Suprapubic skin (tissue), 4 donors: ENCODE measurements at regions not wholly inside any gene's neighbourhood (a gene's known extent, or its start where the extent isn't known, plus 50 kb on each side); places are given as distances from the start of the nearest gene placed in this dataset.
"Not testable (repeated sequence)": the region's sequence is repeated elsewhere in the genome, so short reads cannot be mapped to it uniquely, and the experiment has no call there.

Experiments
- DNase-seq, 2 donors: peaks; one replicate each; pipeline ENCODE4 v3.0.0-alpha.2; 2019; ENCODE audit warnings: low spot score in 2 of 2
- H3K27ac ChIP-seq: fragments of 200-600 bp; sonication (generic); one replicate; pipeline ENCODE4 v1.5.1; 2019
- H3K27me3 ChIP-seq: fragments of 200-600 bp; sonication (generic); one replicate; pipeline ENCODE4 v1.5.1; 2019
- H3K36me3 ChIP-seq: fragments of 200-600 bp; sonication (generic); one replicate; pipeline ENCODE4 v1.5.1; 2019
- H3K4me1 ChIP-seq: fragments of 200-600 bp; sonication (generic); one replicate; pipeline ENCODE4 v1.5.1; 2019
- H3K4me3 ChIP-seq: fragments of 200-600 bp; sonication (generic); one replicate; pipeline ENCODE4 v1.5.1; 2019; ENCODE audit warnings: mild to moderate bottlenecking
- H3K9me3 ChIP-seq: fragments of 200-600 bp; sonication (generic); one replicate; pipeline ENCODE4 v1.5.1; 2019
- EP300 ChIP-seq: sonication (generic); formaldehyde crosslinking; IDR thresholded peaks from one replicate; pipeline ENCODE4 v1.6.1; 2017; ENCODE audit warnings: antibody characterized with exemption
- POLR2A ChIP-seq, 2 donors: fragments of 450-650 bp; IDR thresholded peaks; one replicate each; pipeline ENCODE4 v1.6.1; 2017; ENCODE audit warnings: antibody characterized with exemption in 2 of 2, mild to moderate bottlenecking in 2 of 2, moderate library complexity in 2 of 2
- POLR2AphosphoS5 ChIP-seq, 3 donors: sonication (generic); formaldehyde crosslinking; IDR thresholded peaks; one replicate each; pipeline ENCODE4 v1.6.1; 2017; ENCODE audit warnings: antibody characterized with exemption in 3 of 3
- WGBS: methylation state at CpG from one replicate; pipeline ENCODE4 v1.1.5; 2018; 5-methylcytosine and 5-hydroxymethylcytosine counted together
- TF ChIP-seq, protein P1 (sequence below), 2 donors: fragments of 200-600 bp in 1 of 2; fragments of 450-650 bp in 1 of 2; sonication (generic) in 1 of 2; IDR thresholded peaks; one replicate each; pipeline ENCODE4 v1.5.1; 2016 to 2019; ENCODE audit warnings: antibody characterized with exemption in 2 of 2, mild to moderate bottlenecking in 1 of 2, moderate library complexity in 1 of 2

GRCh38 chr10:125243532-125244253 lies 83.3 kb upstream of the CTBP2 start:
- TF ChIP-seq EP300 (no peak), POLR2AphosphoS5 (IDR thresholded peaks at IDR 0.05) (no peak), POLR2A (IDR thresholded peaks at IDR 0.05) (no peak)
- TF ChIP-seq, protein P1, sequence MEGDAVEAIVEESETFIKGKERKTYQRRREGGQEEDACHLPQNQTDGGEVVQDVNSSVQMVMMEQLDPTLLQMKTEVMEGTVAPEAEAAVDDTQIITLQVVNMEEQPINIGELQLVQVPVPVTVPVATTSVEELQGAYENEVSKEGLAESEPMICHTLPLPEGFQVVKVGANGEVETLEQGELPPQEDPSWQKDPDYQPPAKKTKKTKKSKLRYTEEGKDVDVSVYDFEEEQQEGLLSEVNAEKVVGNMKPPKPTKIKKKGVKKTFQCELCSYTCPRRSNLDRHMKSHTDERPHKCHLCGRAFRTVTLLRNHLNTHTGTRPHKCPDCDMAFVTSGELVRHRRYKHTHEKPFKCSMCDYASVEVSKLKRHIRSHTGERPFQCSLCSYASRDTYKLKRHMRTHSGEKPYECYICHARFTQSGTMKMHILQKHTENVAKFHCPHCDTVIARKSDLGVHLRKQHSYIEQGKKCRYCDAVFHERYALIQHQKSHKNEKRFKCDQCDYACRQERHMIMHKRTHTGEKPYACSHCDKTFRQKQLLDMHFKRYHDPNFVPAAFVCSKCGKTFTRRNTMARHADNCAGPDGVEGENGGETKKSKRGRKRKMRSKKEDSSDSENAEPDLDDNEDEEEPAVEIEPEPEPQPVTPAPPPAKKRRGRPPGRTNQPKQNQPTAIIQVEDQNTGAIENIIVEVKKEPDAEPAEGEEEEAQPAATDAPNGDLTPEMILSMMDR (IDR thresholded peaks at IDR 0.05) = no peak
- Histone ChIP-seq H3K9me3 (no peaks in the 10 kb centered on the region), H3K27ac (no peak overlapping the region), H3K4me3 (no peak overlapping the region), H3K4me1 (no peaks in the 10 kb centered on the region), H3K27me3 (peaks cover 17% of the 10 kb centered on the region), H3K36me3 (no peaks in the 10 kb centered on the region)
- no peak for DNase-seq
- 89% methylated on average over 3 of the region's 3 CpGs for WGBS

GRCh38 chr10:125238682-125239081 lies 78.3 kb upstream of the CTBP2 start:
- H3K36me3 ChIP-seq = no peaks in the 10 kb centered on the region
- no peak overlapping the region for H3K27ac ChIP-seq
- no peak for DNase-seq
- no peaks in the 10 kb centered on the region for H3K9me3 ChIP-seq
- 92% methylated on average over 1 of the region's 1 CpG for WGBS
- H3K4me1 ChIP-seq = no peaks in the 10 kb centered on the region
- TF ChIP-seq, protein P1 (IDR thresholded peaks at IDR 0.05) = no peak
- TF ChIP-seq EP300 = no peak
- no peak overlapping the region for H3K4me3 ChIP-seq
- no peaks in the 10 kb centered on the region for H3K27me3 ChIP-seq

DNA sequence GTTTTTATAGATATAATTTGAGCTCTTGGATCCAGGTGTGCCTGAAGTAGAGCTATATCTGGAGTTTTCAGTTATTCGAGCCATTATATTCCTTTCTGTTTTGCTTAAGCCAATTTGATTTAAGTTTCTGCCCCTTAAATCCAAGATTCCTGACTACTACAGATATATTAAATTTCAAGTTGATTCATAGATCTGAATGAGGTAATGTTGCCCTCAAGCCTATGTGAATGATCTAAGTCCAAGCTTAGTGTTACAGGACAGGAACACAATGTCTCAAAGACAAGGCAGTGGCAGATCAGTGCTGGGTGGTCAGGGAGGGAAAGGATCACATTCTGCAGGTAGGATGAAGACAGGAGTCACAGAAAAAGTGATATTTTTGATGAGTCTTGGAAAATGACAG lies 75.7 kb upstream of the CTBP2 start:
- no peaks in the 10 kb centered on the region for H3K9me3 ChIP-seq
- WGBS = 76% methylated on average over 1 of the region's 1 CpG
- peaks cover 3% of the 10 kb centered on the region for H3K4me1 ChIP-seq
- TF ChIP-seq POLR2AphosphoS5 (IDR thresholded peaks at IDR 0.05) (no peak), EP300 (no peak), POLR2A (IDR thresholded peaks at IDR 0.05) (no peak)
- TF ChIP-seq, protein P1 (IDR thresholded peaks at IDR 0.05) = no peak
- H3K36me3 ChIP-seq = no peaks in the 10 kb centered on the region
- H3K4me3 ChIP-seq = no peak overlapping the region
- no peak overlapping the region for H3K27ac ChIP-seq
- no peaks in the 10 kb centered on the region for H3K27me3 ChIP-seq
- no peak for DNase-seq

DNA sequence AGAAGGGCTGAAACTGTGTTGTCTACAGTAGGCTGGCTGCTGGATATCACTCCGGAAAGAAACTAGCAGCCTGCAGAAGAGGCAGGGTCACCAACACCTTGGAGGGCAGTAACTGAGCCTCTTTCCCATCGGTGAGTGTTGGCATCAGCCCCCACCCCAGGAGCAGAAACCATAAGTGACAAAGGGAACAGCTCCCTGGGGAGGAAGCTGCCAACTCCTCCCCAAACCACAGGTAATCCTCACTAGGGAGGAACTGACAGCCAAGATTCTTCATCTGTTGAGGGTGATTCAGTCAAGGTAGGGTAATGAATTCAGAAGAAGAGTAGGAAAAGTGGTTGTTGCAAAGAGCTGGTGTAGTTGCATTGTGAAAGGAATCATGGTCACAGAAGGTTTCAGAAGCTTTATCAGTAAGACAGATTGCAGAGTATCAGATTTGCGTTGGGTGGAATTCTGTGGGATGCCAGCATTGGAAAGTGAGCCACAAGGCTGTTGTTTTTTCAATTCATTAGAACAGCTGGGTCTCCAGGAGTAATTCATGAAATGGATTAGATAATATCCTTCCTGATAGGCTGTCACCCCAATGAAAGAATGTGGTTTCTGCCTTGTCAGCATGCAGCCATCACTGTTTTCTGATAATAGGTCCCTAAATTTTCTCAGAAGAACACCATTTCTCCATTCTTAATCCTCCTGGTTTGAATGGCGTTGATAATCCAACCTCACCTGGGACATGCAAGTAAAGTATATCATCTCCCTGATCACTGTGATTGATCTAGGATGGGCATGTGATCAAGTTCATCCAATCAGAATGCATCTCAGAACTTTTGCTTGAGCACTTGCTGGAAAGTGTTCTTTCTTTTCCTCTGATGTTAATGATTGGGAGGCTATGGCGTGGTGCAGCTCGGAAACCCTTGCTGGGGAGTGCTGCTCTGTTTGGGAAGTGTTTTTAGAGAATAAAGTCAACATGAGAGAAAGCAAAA lies 75.0 kb upstream of the CTBP2 start:
- TF ChIP-seq POLR2A (IDR thresholded peaks at IDR 0.05) = no peak
- TF ChIP-seq, protein P1 (IDR thresholded peaks at IDR 0.05) = no peak
- no peak for TF ChIP-seq EP300
- no peak for TF ChIP-seq POLR2AphosphoS5 (IDR thresholded peaks at IDR 0.05)
- WGBS = 75% methylated on average over 6 of the region's 6 CpGs
- Histone ChIP-seq H3K27ac (no peak overlapping the region), H3K4me1 (peaks cover 5% of the 10 kb centered on the region), H3K9me3 (no peaks in the 10 kb centered on the region), H3K36me3 (no peaks in the 10 kb centered on the region), H3K4me3 (no peak overlapping the region), H3K27me3 (no peaks in the 10 kb centered on the region)
- no peak for DNase-seq

DNA sequence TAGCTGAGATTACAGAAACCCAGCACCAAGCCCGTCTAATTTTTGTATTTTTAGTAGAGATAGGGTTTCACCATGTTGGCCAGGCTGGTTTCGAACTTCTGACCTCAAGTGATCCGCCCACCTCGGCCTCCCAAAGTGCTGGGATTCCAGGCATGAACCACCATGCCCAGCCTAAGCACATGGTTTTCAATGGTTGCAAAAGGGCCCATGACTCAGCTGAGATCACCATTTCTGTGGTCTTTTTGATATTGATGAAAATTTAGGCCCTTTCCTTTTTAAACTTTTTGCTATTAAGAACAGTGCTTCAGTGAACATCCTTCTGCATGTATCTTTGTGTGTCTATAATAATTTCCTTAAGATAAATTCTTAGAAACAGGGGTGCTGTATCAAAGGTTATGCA lies 74.2 kb upstream of the CTBP2 start:
- H3K9me3 ChIP-seq, H3K4me1 ChIP-seq, H3K4me3 ChIP-seq, H3K27me3 ChIP-seq, DNase-seq, H3K27ac ChIP-seq, H3K36me3 ChIP-seq: not testable (repeated sequence)
- WGBS = 86% methylated on average over 4 of the region's 4 CpGs
